ENCODE measurements at regions not wholly inside any gene's neighbourhood (a gene's known extent, or its start where the extent isn't known, plus 50 kb on each side); places are given as distances from the start of the nearest gene placed in this dataset.

DNA sequence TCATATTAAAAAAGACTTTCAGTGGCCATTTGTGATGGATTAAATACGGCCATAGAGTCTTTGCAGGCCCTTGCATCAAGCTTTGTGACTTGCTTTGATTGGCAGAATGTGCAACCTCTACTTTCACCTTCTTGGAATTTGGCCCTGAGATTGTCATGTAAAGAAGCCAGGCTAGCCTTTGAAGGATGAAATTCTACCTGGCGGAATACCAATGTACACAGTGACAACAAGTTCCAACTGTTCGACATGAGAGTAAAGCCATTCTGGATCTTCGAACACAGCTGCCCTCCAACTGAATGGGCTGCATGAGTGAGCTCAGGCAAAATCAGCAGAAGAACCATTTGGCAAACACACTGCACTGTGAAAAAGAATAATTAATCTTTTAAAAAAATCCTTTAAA is 321.3 kb downstream of the PHF14 start:
- Histone ChIP-seq H3K27ac (no peak overlapping the region), H3K27me3 (no peaks in the 10 kb centered on the region), H3K9me3 (replicated peaks in 1 of 3) (no peaks in the 10 kb centered on the region), H3K36me3 (replicated peaks in 1 of 2) (no peaks in the 10 kb centered on the region), H3K4me1 (replicated peaks in 1 of 2) (no peaks in the 10 kb centered on the region), H3K4me3 (no peak overlapping the region)
- DNase-seq: no peak
- WGBS, 4 donors: 70 to 89% (median 83%) methylated on average over 4 of the region's 4 CpGs
- TF ChIP-seq POLR2A (IDR thresholded peaks at IDR 0.05): no peak
- TF ChIP-seq, protein P1, sequence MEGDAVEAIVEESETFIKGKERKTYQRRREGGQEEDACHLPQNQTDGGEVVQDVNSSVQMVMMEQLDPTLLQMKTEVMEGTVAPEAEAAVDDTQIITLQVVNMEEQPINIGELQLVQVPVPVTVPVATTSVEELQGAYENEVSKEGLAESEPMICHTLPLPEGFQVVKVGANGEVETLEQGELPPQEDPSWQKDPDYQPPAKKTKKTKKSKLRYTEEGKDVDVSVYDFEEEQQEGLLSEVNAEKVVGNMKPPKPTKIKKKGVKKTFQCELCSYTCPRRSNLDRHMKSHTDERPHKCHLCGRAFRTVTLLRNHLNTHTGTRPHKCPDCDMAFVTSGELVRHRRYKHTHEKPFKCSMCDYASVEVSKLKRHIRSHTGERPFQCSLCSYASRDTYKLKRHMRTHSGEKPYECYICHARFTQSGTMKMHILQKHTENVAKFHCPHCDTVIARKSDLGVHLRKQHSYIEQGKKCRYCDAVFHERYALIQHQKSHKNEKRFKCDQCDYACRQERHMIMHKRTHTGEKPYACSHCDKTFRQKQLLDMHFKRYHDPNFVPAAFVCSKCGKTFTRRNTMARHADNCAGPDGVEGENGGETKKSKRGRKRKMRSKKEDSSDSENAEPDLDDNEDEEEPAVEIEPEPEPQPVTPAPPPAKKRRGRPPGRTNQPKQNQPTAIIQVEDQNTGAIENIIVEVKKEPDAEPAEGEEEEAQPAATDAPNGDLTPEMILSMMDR (IDR thresholded peaks at IDR 0.05): no peak
- intact Hi-C loops (cut with DNase I): no loop called here

- no peak for TF ChIP-seq POLR2A (IDR thresholded peaks at IDR 0.05)
- intact Hi-C loops (cut with DNase I): no loop called here
- no peak overlapping the region for H3K27ac ChIP-seq
- no peak overlapping the region for H3K4me3 ChIP-seq
- 77 to 90% (median 86%) methylated on average over 5 of the region's 5 CpGs for WGBS, 4 donors
- no peaks in the 10 kb centered on the region for H3K36me3 ChIP-seq (replicated peaks in 1 of 2)
- H3K9me3 ChIP-seq (replicated peaks in 1 of 3): no peaks in the 10 kb centered on the region
- no peak for DNase-seq
- H3K4me1 ChIP-seq (replicated peaks in 1 of 2): no peaks in the 10 kb centered on the region
- no peaks in the 10 kb centered on the region for H3K27me3 ChIP-seq
Measured at GRCh38 chr7:11297126-11297625, 323.5 kb downstream of the PHF14 start.

DNA sequence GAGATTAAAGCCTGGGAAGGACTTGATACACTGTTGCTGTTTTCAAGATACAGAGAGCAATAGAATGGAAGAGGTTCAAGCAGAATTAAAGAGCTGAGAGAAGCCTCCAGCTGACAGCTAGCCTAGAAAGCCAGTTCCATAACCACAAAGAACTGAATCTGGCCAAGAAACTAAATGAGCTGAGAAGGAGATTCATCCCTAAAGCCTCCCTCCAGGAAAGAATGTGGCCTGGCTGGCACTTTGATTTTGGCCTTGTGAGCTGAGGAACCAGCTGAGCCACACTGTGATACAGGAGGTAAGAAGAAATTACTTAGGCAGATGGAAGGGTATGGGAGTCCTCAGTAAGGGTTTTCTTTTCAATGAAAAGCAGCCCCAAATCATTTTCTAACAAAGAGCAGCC is 324.1 kb downstream of the PHF14 start:
- H3K4me1 ChIP-seq (replicated peaks in 1 of 2): no peaks in the 10 kb centered on the region
- H3K27me3 ChIP-seq: no peaks in the 10 kb centered on the region
- no peaks in the 10 kb centered on the region for H3K9me3 ChIP-seq (replicated peaks in 1 of 3)
- no peak for DNase-seq
- H3K4me3 ChIP-seq: no peak overlapping the region
- intact Hi-C loops (cut with DNase I): no loop called here
- no peak overlapping the region for H3K27ac ChIP-seq
- no peaks in the 10 kb centered on the region for H3K36me3 ChIP-seq (replicated peaks in 1 of 2)
- TF ChIP-seq, protein P1 (IDR thresholded peaks at IDR 0.05): no peak
- TF ChIP-seq POLR2A (IDR thresholded peaks at IDR 0.05): no peak

DNA sequence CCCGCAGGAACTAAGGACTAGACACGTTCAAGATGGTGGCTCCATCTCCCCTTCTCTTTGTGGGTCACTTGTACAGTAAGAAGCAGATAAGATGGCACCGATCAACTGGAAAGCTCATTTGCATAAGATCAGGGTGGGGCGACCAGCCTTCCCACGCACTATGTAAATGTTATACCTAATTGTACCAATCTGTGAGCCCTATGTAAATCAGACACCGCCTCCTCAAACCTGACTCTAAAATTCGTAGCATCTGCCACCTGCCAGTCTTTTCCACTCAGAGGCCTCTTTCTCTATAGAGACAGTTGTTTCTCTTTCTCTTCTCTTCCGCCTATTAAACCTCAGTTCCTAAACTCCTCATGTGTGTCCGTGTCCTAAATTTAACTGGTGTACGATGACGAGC is 324.5 kb downstream of the PHF14 start:
- DNase-seq: no peak
- no peaks in the 10 kb centered on the region for H3K27me3 ChIP-seq
- intact Hi-C loops (cut with DNase I): no loop called here
- TF ChIP-seq, protein P1 (IDR thresholded peaks at IDR 0.05): no peak
- TF ChIP-seq POLR2A (IDR thresholded peaks at IDR 0.05): no peak
- 83 to 87% (median 84%) methylated on average over 11 of the region's 11 CpGs for WGBS, 4 donors
- no peak overlapping the region for H3K4me3 ChIP-seq
- H3K4me1 ChIP-seq (replicated peaks in 1 of 2): no peaks in the 10 kb centered on the region
- H3K9me3 ChIP-seq (replicated peaks in 1 of 3): no peaks in the 10 kb centered on the region
- no peaks in the 10 kb centered on the region for H3K36me3 ChIP-seq (replicated peaks in 1 of 2)
- H3K27ac ChIP-seq: no peak overlapping the region

- Histone ChIP-seq H3K27ac (no peak overlapping the region), H3K4me3 (no peak overlapping the region), H3K36me3 (replicated peaks in 1 of 2) (no peaks in the 10 kb centered on the region), H3K4me1 (replicated peaks in 1 of 2) (no peaks in the 10 kb centered on the region), H3K9me3 (replicated peaks in 1 of 3) (no peaks in the 10 kb centered on the region), H3K27me3 (no peaks in the 10 kb centered on the region)
- no peak for DNase-seq
- intact Hi-C loops (cut with DNase I): no loop called here
- 68 to 79% (median 70%) methylated on average over 5 of the region's 5 CpGs for WGBS, 4 donors
- TF ChIP-seq POLR2A (IDR thresholded peaks at IDR 0.05): no peak
- TF ChIP-seq, protein P1 (IDR thresholded peaks at IDR 0.05): no peak
Measured at GRCh38 chr7:11300241-11300640, 326.6 kb downstream of the PHF14 start.
